ENCODE measurements at regions not wholly inside any gene's neighbourhood (a gene's known extent, or its start where the extent isn't known, plus 50 kb on each side); places are given as distances from the start of the nearest gene placed in this dataset.
A peak's percentile ranks its signal among the peaks of the same experiment; 100 is the strongest.

- intact Hi-C loops (cut with DNase I) = no loop called here
- peak in 1 of 10 donors; percentile 84 for DNase-seq
These were observed 127.2 kb upstream of the PPP2R2D start for GRCh38 chr10:131773370-131774343.

- intact Hi-C loops (cut with DNase I) = no loop called here
- DNase-seq = peak in 6 of 10 donors; percentile 15 to 86 (median 54)
These were observed 126.1 kb upstream of the PPP2R2D start for GRCh38 chr10:131774681-131775085.

- intact Hi-C loops (cut with DNase I) = no loop called here
- peak in 1 of 10 donors; percentile 63 for DNase-seq
These were observed 125.4 kb upstream of the PPP2R2D start for GRCh38 chr10:131775433-131775832.

- peak in 1 of 10 donors; percentile 63 for DNase-seq
- intact Hi-C loops (cut with DNase I) = no loop called here
These were observed 125.0 kb upstream of the PPP2R2D start for GRCh38 chr10:131775833-131776232.

GRCh38 chr10:131776496-131776895 is 124.3 kb upstream of the PPP2R2D start:
- no peak for DNase-seq
- intact Hi-C loops (cut with DNase I) = no loop called here

- no peak for DNase-seq
- intact Hi-C loops (cut with DNase I) = no loop called here
These were observed 123.6 kb upstream of the PPP2R2D start for GRCh38 chr10:131777162-131777561.

- DNase-seq = no peak
- intact Hi-C loops (cut with DNase I) = no loop called here
These were observed 122.9 kb upstream of the PPP2R2D start for GRCh38 chr10:131777921-131778320.

- DNase-seq = no peak
- intact Hi-C loops (cut with DNase I) = no loop called here
These were observed 122.4 kb upstream of the PPP2R2D start for GRCh38 chr10:131778385-131778784.

GRCh38 chr10:131778842-131779241 is 122.0 kb upstream of the PPP2R2D start:
- intact Hi-C loops (cut with DNase I) = no loop called here
- DNase-seq = peak in 1 of 10 donors; percentile 67

GRCh38 chr10:131779661-131780394 is 121.0 kb upstream of the PPP2R2D start:
- DNase-seq = peak in 1 of 10 donors; percentile 57
- intact Hi-C loops (cut with DNase I) = loop anchor here (10.0 kb wide), 1 partner anchor 415 kb away; no protein-coding TSS in a partner anchor

- no peak for DNase-seq
- intact Hi-C loops (cut with DNase I) = loop anchor here (10.0 kb wide), 1 partner anchor 416 kb away; no protein-coding TSS in a partner anchor
These were observed 119.7 kb upstream of the PPP2R2D start for GRCh38 chr10:131781076-131781475.

GRCh38 chr10:131781791-131782190 is 119.0 kb upstream of the PPP2R2D start:
- DNase-seq = peak in 1 of 10 donors; percentile 60
- intact Hi-C loops (cut with DNase I) = loop anchor here (10.0 kb wide), 1 partner anchor 417 kb away; no protein-coding TSS in a partner anchor

- intact Hi-C loops (cut with DNase I) = loop anchor here (5.0 to 10.0 kb wide), 2 partner anchors 332 to 420 kb away; no protein-coding TSS in a partner anchor
- DNase-seq = no peak
These were observed 116.3 kb upstream of the PPP2R2D start for GRCh38 chr10:131784363-131785120.

- DNase-seq = no peak
- intact Hi-C loops (cut with DNase I) = loop anchor here (5.0 to 10.0 kb wide), 2 partner anchors 333 to 420 kb away; no protein-coding TSS in a partner anchor
These were observed 115.7 kb upstream of the PPP2R2D start for GRCh38 chr10:131785121-131785460.

GRCh38 chr10:131786756-131787605 is 113.8 kb upstream of the PPP2R2D start:
- DNase-seq = peak in 5 of 10 donors; percentile 50 to 73 (median 57)
- intact Hi-C loops (cut with DNase I) = loop anchor here (2.0 to 10.0 kb wide), 3 partner anchors 335 to 1596 kb away; no protein-coding TSS in a partner anchor

- intact Hi-C loops (cut with DNase I) = loop anchor here (2.0 to 10.0 kb wide), 3 partner anchors 336 to 1597 kb away; no protein-coding TSS in a partner anchor
These were observed 112.8 kb upstream of the PPP2R2D start for GRCh38 chr10:131787961-131788360.

GRCh38 chr10:131788386-131788785 is 112.4 kb upstream of the PPP2R2D start:
- intact Hi-C loops (cut with DNase I) = loop anchor here (5.0 to 10.0 kb wide), 2 partner anchors 336 to 424 kb away; no protein-coding TSS in a partner anchor

More at GRCh38 chr10:131787961-131788360, 112.8 kb upstream of the PPP2R2D start:
- no peak for DNase-seq

GRCh38 chr10:131789516-131789915 is 111.3 kb upstream of the PPP2R2D start:
- intact Hi-C loops (cut with DNase I) = loop anchor here (5.0 to 10.0 kb wide), 2 partner anchors 337 to 425 kb away; no protein-coding TSS in a partner anchor
- no peak for DNase-seq

More at GRCh38 chr10:131788386-131788785, 112.4 kb upstream of the PPP2R2D start:
- DNase-seq = no peak

GRCh38 chr10:131790021-131790420 is 110.8 kb upstream of the PPP2R2D start:
- DNase-seq = no peak
- intact Hi-C loops (cut with DNase I) = no loop called here

All from posterior cingulate gyrus (tissue), 11 donors.